Amniotic epithelial cell (primary cell): ENCODE measurements at regions not wholly inside any gene's neighbourhood (a gene's known extent, or its start where the extent isn't known, plus 50 kb on each side); places are given as distances from the start of the nearest gene placed in this dataset.

ENCODE experiments used
- DNase-seq: peaks from one replicate; pipeline ENCODE4 v3.0.0-alpha.2; 2010; ENCODE audit warnings: low read depth

DNA sequence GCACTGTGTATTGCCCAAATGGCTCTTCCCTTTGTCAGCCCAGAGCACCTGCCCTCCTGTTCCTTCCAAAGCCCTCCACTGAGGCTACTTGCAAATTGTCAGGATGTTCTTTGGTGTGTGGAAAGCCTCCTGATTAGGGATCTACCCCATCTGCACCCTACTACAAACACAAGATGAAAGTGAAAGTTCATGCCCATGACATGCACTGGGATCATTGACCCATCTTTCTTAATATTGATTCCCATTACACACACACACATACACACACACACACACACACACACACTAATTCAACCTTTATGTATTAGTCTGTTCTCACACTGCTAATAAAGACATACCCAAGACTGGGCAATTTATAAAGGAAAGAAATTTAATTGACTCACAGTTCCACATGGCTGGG lies 213.7 kb upstream of the IGFBP3 start:
- no peak for DNase-seq

DNA sequence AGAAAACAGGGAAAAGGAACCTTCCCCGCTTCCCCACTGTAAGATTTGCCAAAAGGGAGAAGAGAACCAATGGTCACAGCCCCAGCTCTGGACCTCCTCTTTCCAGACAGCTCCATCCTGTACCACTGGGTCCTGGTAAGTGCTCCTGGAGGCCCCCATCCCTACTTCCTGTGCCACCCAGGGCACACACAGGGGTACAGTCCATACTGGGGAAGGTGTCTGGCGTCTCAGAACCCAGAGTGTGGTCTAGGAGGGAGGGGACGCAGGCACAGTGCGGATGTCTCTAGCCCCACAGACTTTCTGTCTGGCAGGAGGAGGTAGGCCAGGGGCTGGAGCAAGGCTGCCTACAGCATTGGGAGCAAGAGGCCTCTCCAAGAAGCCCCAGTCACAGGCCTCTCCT lies 213.3 kb upstream of the IGFBP3 start:
- DNase-seq, result no peak

DNA sequence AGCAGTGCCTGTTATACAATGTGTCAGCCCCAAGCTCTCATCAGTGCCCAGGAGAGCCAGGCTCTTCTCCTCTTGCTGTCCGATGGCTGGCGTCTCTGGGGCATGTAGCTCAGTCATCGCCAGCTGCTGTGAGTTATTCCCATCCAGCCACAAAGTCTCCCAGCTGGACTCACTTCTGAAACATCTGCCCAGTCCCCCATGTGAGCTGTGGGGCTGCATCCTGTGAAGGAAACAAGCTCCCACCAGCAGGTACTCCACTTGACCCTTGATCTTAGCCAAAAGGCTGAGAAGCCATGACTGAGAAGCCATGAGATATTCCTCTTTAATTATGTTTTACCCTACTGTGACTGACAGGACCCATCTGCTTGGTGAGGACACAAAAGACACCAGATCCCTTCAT lies 212.7 kb upstream of the IGFBP3 start:
- no peak for DNase-seq

DNA sequence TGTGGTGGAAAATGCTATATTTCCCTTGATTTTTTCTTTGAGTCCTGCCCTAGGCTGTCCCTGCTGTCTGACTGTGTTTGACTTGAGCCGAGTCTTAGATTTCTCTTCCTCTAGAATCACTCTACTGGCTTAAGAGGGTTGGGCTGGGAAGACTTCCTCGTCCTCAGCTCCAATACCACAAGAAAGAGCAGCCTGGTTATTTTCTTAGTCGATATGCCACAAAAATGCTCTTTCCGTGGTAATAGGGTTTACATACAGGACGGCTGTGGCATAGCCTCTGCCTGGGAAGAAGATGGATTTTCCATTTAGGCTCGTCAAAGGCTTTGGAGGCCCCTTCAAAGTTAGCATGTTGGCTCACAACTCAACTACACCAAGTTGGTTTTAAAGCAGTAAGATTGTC lies 212.0 kb upstream of the IGFBP3 start:
- peak; percentile 43 for DNase-seq

DNA sequence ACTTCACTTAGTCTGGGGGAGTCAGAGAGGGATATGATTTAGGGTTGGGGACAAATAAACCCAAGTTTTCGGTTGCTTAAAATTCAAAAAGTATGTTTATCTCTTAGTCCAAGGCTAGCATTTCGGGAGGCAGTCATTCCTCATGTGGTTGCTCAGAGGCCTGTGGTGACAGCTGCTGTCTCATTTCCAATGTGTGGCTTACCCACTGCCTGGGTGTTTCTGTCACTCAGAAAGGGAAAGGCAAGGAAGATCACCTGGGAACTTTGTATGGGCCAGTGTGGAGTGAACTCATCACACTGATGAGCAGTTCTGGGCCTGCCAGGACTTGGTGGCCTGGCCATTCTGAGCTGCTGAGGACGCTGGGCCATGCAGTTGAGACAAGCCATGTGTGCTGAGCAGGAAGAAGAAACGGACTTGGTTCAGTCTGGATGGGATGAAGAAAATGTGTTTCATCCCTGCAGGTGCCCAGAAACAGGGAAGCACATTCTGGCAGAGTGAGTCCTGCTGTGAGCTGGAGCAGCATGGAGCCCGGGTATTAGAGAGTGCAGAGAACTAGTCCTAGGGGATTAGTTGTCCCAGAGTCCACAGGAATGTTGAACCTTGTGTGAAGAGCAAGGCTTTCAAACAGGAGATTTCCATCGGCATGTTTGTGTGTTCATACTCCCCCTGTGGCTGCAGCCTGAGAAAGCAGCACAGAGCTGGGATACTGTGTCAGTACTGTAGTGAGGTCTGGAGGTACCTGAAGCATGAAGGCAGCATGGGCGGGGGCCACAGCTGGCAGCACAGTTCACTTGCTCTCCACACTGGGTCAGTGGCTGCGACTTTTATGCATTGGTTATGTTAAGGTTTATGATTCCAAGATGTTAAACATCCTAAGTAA lies 211.1 kb upstream of the IGFBP3 start:
- DNase-seq, result peak; percentile 71

DNA sequence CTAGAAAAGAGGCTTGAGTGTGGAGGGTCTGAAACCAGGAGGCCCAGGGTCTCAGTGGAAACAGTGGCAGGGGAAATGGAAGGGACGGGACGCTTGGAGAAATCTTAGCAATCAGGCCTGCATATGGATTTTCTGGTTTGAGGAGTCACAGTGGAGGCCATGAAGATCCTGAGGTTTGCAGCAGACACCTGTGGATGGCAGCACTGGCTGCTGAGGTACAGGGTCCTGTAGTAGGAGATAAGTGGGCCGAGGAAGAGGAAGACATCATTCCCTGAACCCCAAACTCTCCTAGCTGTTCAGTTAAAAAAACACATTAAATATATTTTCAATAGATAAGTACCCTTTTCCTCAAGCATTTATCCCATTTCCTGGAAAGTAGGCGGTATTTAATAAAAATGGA lies 208.8 kb upstream of the IGFBP3 start:
- DNase-seq, result no peak

DNA sequence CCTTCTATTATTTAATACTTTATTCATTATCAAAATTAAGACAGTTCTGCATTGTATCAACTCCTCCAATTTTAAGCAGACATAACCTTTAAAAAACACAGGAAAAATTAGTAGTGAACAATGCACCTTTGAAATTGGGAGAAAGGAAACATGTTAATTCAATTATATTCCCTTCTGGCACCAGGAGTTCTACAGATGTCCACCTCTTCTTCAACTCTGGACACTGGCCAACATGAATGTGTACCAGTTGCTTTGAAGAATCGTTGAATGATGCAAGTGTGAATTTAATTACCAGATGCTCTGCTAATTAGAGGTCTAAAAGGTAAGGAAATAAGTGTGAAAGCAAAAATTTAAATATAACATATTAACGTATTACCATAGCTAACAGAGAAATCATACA lies 206.7 kb upstream of the IGFBP3 start:
- no peak for DNase-seq

DNA sequence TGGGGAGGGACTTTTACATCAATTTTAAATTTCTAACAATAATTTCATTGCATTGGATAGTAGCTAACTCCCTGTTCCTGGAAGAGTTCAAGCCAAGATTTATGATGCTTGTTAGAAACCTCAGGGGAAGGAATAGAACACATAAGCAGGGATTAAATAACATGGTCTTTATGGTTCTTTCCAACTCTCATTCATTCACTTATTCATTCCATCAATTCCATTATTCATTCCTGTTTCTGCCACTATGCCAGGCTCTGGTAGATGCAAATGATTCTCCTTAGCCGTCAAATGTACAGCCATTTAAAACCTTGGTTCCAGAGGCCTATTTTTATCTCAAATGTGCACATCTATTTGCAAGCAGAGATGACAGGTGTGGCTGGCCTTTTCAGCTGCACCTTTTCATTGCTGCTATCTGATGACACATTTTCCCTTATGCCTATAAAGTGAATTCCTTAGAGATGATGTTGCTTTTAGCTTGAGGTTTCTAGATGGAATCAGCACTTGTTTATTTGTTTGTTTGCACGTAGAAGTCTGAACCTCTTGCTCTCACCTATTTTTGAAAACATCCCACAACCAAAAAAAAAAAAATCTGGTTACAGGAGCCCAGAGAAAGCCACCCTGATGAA lies 205.7 kb upstream of the IGFBP3 start:
- DNase-seq, result no peak

DNA sequence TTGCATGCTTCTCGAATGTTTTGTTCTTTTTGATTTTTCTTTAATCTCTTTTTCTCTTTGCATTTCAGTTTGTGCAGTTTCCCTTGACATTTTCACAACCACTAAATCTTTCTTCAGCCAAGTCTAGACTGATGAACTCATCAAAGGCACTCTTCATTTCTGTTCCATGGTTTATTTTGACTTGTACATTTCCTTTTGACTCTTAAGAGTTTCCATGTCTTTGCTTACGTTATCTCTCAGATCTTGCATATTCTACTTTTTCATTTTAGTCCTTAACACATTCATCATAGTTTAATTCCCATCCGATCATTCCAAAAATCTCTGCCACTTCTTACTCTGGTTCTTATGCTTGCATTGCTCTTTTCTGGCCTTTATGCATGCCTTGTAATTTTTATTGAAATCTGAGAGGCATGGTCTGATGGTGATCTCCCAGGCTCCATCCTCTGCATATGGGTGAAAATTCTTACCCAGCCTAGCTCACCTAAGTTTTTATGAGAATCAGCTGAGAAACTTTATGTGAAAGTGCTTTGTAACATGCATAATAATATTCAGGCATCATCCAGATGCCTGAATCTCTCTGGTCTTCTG lies 202.8 kb upstream of the IGFBP3 start:
- no peak for DNase-seq

DNA sequence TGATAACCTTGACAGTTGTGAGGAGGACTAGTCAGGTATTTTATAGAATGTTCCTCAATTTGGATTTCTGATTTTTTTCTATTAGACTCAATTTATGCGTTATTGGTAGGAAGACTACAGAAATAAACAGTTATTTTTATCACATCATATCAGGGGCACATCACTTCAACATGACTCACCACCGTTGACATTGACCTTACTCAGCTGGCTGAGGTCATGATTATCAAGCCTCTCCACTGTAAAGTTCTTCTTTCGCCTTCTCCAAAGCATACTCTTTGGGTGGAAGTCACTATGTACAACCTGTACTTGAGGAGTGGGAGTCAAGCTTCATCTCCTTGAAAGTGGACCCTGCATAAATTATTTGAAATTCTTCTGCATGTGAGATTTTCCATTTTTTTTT lies 194.3 kb upstream of the IGFBP3 start:
- DNase-seq, result peak; percentile 34

DNA sequence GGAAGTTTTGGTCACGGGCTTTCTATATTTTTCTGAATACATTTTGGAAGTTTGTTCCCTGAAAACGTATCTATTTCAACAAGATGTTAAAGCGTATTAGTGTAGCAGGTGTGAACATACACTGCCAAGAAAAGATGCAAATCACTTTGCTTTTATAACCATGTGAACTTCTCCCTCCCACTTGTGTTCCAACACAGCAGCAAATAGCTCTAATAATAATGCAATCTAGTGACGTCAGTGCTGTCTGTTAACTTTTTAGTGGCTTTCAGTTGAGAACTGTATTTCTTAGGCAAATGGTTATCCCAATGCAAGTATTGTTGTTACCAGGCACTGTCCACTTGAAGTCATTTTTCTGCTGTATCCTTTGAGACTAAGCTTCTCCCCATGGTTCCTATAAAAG lies 188.4 kb upstream of the IGFBP3 start:
- peak; percentile 27 for DNase-seq

DNA sequence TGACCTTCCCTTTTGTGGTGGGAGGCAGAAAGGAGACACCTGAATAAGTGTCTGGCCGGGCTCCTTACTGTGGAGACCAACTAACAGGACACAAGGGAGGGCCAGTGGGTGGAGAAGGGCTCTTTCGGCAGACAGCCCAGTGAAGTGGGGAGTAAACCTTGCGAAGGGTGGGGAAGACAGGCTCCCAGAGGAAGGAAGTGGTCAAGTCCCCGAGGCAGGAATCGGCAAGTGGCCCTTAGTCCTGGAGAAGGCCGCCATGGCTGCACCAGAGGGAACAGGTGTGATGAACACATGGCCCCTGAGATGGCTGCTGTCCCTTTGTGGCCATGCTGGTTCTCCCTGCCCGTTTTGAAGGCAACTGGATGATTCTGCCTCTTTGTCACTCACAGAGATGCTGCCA lies 187.2 kb upstream of the IGFBP3 start:
- DNase-seq, result no peak

DNA sequence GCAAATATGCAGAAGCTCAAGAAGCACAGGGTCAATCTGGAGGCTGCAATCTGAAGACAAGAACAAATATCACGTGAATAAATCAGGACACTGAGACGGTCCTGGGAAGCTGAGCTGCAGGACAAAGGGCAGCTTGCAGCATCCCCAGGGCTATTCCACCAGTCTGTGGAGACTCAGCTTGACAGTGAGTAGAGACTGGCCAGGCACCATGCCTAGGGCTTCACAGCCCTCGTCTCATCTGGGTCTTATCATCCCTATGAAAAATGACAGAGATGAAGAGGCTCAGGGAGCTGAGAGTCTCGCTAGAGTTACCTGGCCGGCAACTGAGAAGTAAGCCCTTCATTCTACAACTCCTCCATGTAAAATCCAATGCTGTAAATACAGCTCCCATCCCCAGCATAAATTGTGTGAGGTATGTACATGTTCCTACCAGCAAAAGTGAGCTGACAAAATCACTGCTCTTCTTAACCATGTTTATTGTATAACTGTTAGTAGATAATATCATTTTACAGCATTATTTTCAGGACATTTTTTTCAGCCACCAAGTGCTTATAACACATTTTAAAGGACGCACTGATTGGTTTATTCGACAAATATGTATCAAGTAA lies 186.6 kb upstream of the IGFBP3 start:
- DNase-seq, result no peak

DNA sequence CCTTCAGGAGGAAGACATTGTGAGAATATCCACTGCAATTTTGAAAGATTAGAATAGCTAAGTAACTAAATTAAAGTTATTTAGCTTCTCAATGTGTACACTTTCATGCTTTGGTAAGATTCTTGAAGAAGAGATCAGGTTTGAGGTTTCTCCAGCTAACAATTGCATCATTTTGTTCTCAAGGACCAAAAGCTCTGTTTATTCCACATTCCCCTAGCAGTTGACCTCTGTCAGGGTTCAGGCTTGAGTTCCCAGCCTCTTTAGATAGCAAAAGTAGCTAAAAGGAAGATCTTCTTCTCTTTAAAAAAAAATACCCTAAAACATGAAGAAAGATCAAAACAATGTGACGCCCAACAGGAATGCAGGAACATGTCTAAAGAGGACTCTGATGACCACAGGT lies 179.4 kb upstream of the IGFBP3 start:
- DNase-seq, result peak; percentile 81

DNA sequence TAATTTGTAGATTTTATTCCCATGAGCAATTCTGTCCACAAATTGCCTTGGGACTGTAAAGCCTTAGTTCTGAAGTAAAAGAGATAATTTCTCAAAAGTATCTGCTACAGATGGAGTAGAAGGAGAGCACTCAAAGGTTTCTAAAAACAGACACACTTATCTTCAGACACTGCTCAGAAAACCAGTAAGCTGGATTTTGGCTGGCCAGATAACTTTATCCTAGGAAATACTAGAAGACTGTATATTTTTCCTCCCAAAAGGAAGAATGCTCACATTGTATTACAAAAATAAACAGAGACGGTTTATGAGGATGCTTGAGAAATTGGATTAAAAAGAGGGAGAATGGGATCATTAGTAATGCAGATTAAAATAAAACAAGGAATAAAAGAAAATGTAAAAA lies 178.0 kb upstream of the IGFBP3 start:
- DNase-seq, result no peak

DNA sequence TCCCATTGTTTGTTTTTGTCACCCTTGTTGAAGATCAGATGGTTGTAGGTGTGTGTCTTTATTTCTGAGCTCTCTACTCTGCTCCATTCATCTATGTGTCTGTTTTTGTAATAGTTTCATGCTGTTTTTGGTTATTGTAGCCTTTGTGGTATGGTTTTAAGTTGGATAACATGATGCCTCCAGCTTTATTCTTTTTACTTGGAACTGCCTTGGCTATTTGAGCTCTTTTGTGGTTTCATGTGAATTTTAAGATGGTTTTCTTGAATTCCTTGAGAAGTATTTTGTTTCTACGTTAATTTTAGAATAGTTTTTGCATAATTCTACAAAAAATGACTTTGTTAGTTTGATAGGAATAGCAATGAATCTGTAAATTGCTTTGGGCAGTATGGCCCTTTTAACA lies 170.0 kb upstream of the IGFBP3 start:
- no peak for DNase-seq

DNA sequence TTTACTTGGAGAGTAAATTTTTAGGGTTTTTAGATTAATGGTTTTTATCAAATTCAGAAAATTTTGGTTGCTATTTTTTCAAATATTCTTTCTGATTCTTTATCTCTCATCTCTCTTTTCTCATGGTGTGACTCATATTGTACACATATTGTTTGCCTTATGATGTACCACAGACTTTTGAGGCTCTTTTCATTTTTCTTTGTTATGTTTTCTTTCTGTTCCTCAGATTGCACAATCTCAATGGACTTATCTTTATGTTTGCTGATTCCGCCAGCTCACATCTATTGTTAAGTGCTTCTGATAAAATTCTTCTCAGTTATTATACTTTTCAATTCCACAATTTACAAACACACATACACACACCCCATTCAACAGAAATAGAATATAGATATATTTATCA lies 168.2 kb upstream of the IGFBP3 start:
- peak; percentile 76 for DNase-seq

DNA sequence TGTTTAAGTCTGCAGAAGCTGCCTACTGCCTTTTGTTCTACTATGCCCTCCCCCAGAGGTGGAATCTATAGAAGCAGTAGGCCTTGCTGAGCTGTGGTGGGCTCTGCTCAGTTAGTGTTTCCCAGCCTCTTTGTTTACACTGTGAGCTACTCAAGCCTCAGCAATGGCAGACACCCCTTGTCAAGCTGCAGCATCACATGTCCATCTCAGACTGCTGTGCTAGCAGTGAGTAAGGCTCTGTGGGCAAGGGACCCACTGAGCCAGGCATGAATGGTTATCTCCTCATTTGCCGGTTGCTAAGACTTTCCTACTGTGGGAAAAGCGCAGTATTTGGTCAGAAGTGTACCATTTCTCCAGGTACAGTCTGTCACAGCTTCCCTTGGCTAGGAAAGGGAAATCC lies 167.4 kb upstream of the IGFBP3 start:
- DNase-seq, result peak; percentile 14

DNA sequence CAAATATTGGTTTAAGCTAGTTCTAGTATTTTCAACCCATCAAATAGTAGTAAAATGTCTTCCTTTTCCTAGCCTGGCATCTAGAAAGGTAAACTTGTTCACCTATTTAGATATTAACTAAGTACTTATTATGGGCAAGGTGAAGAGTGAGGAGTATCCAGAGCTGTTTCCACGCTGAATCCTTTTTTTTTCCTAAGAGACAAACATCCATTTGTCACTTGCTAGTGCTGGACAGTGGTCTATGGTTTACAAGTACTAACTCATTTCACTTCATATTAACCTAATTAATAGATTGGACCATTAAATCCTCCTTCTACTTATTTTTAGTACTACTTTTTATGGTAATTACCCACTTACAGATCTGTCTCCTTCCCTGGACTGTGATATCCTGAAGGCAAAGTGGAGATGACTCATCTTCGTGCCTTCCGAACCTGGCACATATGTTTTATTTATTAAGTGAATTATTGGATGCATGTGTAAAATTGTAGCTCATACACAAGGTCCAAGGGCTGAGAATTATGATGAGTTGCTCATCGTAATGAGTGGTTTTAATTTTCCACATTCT lies 159.6 kb upstream of the IGFBP3 start:
- peak; percentile 23 for DNase-seq

DNA sequence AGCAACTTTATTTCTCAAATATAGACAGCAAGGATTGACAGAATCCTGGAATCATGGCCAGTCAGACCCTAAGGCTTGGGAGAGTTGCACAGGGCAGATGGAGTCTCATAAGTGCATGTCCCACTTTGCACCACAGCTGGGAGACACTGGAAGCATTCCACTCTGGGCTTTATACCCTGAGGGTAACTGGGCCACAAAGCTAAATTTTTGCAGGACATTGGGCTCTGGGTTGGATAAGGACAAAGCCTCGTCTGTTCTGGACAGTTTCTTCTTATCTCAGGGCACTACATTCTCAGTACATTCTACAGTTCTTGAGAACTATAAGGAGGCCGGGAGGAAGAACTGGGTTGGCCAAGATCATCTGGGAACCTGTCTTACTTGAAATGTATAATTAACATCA lies 158.3 kb upstream of the IGFBP3 start:
- DNase-seq, result no peak

DNA sequence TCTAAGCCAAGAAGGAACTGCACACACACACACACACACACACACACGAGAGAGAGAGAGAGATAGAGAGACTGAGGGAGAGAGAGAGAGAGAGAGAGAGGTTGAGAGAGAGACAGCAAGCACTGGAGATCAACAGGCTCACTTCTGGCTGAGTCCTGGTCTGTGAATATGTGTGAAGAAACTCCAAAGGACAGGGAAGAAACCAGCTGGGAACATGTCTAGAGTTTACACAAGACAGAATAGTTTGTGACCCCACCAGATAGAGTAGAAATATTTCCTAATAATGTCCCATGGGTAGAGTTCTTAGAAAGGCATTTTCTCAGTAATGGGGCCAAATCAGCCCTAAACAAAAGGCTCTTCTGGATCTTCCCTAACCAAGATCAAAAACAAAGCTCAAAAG lies 155.5 kb upstream of the IGFBP3 start:
- DNase-seq, result no peak

DNA sequence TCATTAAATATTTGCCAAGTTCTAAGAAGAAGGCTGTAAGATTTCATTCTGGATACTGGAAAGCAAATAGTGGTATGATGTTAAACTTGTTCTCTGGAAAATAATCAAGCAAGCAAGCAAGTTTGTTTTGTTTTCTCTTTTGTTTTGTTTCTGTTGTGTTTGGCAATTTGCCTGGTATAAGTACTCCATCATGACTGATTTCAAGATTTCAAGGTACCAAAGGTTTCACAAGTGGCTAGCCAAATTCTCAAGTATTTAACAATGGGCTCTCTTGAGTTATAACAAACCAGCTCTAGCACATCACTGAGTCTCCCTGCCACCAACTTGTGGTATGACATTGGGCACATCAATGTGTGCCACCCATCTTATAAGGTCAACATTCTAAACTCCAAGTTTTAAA lies 151.7 kb upstream of the IGFBP3 start:
- DNase-seq, result no peak

DNA sequence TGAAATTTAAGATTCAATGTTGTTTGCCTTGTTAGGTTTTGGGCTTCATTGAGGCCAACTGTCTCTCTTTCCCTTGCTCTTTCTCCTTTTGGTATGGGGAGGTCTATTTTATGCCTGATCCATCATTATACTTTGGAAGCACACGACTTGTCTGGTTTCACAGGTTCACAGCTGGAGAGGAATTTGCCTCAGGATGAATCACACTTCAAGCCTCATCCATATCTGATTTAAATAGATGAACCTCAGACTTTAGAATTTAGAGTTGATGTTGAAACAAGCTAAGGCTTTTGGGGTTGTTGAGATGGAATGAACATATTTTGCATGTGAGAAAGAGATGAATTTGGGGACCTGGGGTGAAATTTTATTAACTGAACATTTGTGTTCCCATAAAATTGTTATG lies 150.5 kb upstream of the IGFBP3 start:
- peak; percentile 60 for DNase-seq
